Smooth muscle cell (in vitro differentiated cells): ENCODE measurements at regions not wholly inside any gene's neighbourhood (a gene's known extent, or its start where the extent isn't known, plus 50 kb on each side); places are given as distances from the start of the nearest gene placed in this dataset.

Source experiments
- DNase-seq: peaks from one replicate; lab custom pipeline; 2025; ENCODE audit not compliant: unreplicated experiment; lab: John Stamatoyannopoulos, UW
- H2AFZ ChIP-seq: fragments of 200-600 bp; sonication (generic); 2 replicates; pipeline ENCODE4 v1.6.0; 2016; ENCODE audit warnings: antibody characterized with exemption, low read depth, mild to moderate bottlenecking
- H3F3A ChIP-seq: fragments of 200-600 bp; sonication (generic); 2 replicates; pipeline ENCODE4 v1.6.0; 2017; ENCODE audit warnings: antibody characterized with exemption, low read depth
- H3K27ac ChIP-seq: fragments of 200-600 bp; sonication (generic); 2 replicates; pipeline ENCODE4 v1.5.1; 2016; ENCODE audit warnings: low read depth, mild to moderate bottlenecking
- H3K27me3 ChIP-seq: fragments of 200-600 bp; sonication (generic); 2 replicates; pipeline ENCODE4 v1.6.1; 2016; ENCODE audit warnings: low read depth, mild to moderate bottlenecking
- H3K36me3 ChIP-seq: fragments of 200-600 bp; sonication (generic); 2 replicates; pipeline ENCODE4 v1.5.1; 2016; ENCODE audit warnings: low read depth
- H3K4me1 ChIP-seq: fragments of 200-600 bp; sonication (generic); 2 replicates; pipeline ENCODE4 v1.5.1; 2016; ENCODE audit warnings: low read depth
- H3K4me2 ChIP-seq: fragments of 200-600 bp; sonication (generic); 2 replicates; pipeline ENCODE4 v1.6.0; 2016; ENCODE audit warnings: mild to moderate bottlenecking
- H3K4me3 ChIP-seq: fragments of 200-600 bp; sonication (generic); 2 replicates; pipeline ENCODE4 v1.5.1; 2016; ENCODE audit warnings: mild to moderate bottlenecking
- H3K79me2 ChIP-seq: fragments of 200-600 bp; sonication (generic); 2 replicates; pipeline ENCODE4 v1.6.0; 2016; ENCODE audit warnings: low read depth, mild to moderate bottlenecking
- H3K9ac ChIP-seq: fragments of 200-600 bp; sonication (generic); 2 replicates; pipeline ENCODE4 v1.6.0; 2016; ENCODE audit warnings: low read depth
- H3K9me3 ChIP-seq: fragments of 200-600 bp; sonication (generic); replicated peaks from 2 replicates; pipeline ENCODE4 v1.5.1; 2016; ENCODE audit warnings: low read depth
- H4K20me1 ChIP-seq: fragments of 200-600 bp; sonication (generic); 2 replicates; pipeline ENCODE4 v1.6.0; 2016; ENCODE audit warnings: low read depth
- CTCF ChIP-seq: fragments of 200-600 bp; sonication (generic); IDR thresholded peaks from 2 replicates; pipeline ENCODE4 v1.5.1; 2017; ENCODE audit warnings: borderline replicate concordance, mild to moderate bottlenecking, antibody characterized with exemption; ENCODE audit not compliant: insufficient read depth, poor library complexity, severe bottlenecking
- WGBS: methylation state at CpG from one replicate; pipeline ENCODE4 v1.1.7; 2016; ENCODE audit warnings: low lambda C conversion rate; 5-methylcytosine and 5-hydroxymethylcytosine counted together

GRCh38 chr7:79553811-79554555 lies 100.5 kb upstream of the MAGI2 start:
- Histone ChIP-seq H3K9me3 (no peaks in the 10 kb centered on the region), H3K27me3 (no peaks in the 10 kb centered on the region), H4K20me1 (no peaks in the 10 kb centered on the region), H3K27ac (no peak overlapping the region), H3K9ac (no peak overlapping the region), H3K4me2 (no peak overlapping the region), H3K36me3 (no peaks in the 10 kb centered on the region), H3K4me3 (no peak overlapping the region), H3K4me1 (no peaks in the 10 kb centered on the region), H3F3A (no peaks in the 10 kb centered on the region), H3K79me2 (no peaks in the 10 kb centered on the region), H2AFZ (no peak overlapping the region)
- no peak for DNase-seq
- 93% methylated on average over 6 of the region's 6 CpGs for WGBS
- no peak for TF ChIP-seq CTCF

GRCh38 chr7:79552463-79552862 lies 99.0 kb upstream of the MAGI2 start:
- no peaks in the 10 kb centered on the region for H3K27me3 ChIP-seq
- no peak overlapping the region for H3K27ac ChIP-seq
- no peaks in the 10 kb centered on the region for H3K9me3 ChIP-seq

DNA sequence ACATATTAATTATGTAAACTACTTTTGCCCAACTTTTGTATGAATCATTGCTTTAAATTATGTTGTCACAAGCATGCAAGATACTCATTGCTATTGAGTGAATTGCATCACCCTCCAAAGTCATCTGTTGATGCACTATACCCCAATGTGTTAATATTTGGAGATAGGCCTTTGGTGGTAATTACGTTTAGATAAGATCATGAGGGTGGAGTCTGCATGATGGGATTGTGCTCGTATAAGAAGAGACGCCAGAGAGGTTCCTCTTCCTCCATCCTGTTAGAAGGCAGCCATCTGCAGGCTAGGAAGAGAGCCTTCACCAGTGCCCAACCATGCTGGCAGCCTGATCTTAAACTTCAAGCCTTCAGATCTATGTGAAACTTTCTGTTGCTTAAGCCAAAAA lies 95.3 kb upstream of the MAGI2 start:
- Histone ChIP-seq H3K36me3 (no peaks in the 10 kb centered on the region), H3K9ac (no peak overlapping the region), H3K4me2 (no peak overlapping the region), H4K20me1 (no peaks in the 10 kb centered on the region), H3K9me3 (no peaks in the 10 kb centered on the region), H2AFZ (peak overlapping the region; percentile 45), H3K4me1 (no peaks in the 10 kb centered on the region), H3K27me3 (no peaks in the 10 kb centered on the region), H3K27ac (no peak overlapping the region), H3F3A (no peaks in the 10 kb centered on the region), H3K4me3 (no peak overlapping the region), H3K79me2 (no peaks in the 10 kb centered on the region)
- WGBS = 37% methylated on average over 3 of the region's 3 CpGs
- DNase-seq = no peak
- TF ChIP-seq CTCF = no peak

More at GRCh38 chr7:79552463-79552862, 99.0 kb upstream of the MAGI2 start:
- Histone ChIP-seq H3K4me2 (no peak overlapping the region), H3K4me1 (no peaks in the 10 kb centered on the region), H3K36me3 (no peaks in the 10 kb centered on the region), H3K79me2 (no peaks in the 10 kb centered on the region), H2AFZ (no peak overlapping the region), H3K4me3 (no peak overlapping the region), H3F3A (no peaks in the 10 kb centered on the region), H3K9ac (no peak overlapping the region), H4K20me1 (no peaks in the 10 kb centered on the region)
- TF ChIP-seq CTCF = no peak
- no peak for DNase-seq

DNA sequence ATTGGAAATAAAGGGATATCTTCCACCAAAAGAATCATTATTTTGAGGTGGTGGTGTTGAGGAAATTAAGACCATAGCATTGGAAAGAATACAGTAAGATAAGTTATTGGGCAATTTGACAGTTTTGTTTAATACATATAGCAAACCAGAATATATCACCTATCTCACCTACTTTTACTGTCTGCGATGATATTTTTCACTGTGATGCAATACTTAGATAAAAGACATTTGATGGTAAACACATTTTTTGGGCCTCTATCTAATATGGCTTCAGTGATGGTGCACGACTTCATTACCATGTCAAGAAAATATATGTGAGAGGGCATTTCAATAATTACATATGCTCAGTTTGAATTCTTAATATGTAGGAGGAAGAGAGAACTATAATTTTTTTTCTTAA lies 93.7 kb upstream of the MAGI2 start:
- Histone ChIP-seq H3K4me3 (no peak overlapping the region), H3K27ac (no peak overlapping the region), H4K20me1 (no peaks in the 10 kb centered on the region), H3K27me3 (no peaks in the 10 kb centered on the region), H3K9me3 (no peaks in the 10 kb centered on the region), H2AFZ (no peak overlapping the region), H3K4me2 (no peak overlapping the region), H3K4me1 (no peaks in the 10 kb centered on the region), H3K36me3 (no peaks in the 10 kb centered on the region), H3K9ac (no peak overlapping the region), H3K79me2 (no peaks in the 10 kb centered on the region), H3F3A (no peaks in the 10 kb centered on the region)
- DNase-seq = no peak
- TF ChIP-seq CTCF = no peak
- WGBS = 88% methylated on average over 2 of the region's 2 CpGs
